Activated T-helper 1 cell treated with anti-CD3 and anti-CD28 coated beads, Interleukin-12 subunit alpha, Interleukin-12 subunit beta, Interleukin-2, Interleukin-4 antibody, amounts not matched to agents 30 ng/mL and 10 ng/mL and 1 ng/mL, durations not matched to agents 14 hours and 24 hours and 36 hours (primary cell): ENCODE measurements at regions not wholly inside any gene's neighbourhood (a gene's known extent, or its start where the extent isn't known, plus 50 kb on each side); places are given as distances from the start of the nearest gene placed in this dataset.

ENCODE experiments used
- DNase-seq: peaks from one replicate; pipeline ENCODE4 v3.0.0; 2021; ENCODE audit warnings: low spot score
- H3K27ac Mint-ChIP-seq: one replicate; pipeline ENCODE4 v1.8.0; 2021; ENCODE audit warnings: mild to moderate bottlenecking, mixed read lengths
- H3K27me3 Mint-ChIP-seq: one replicate; pipeline ENCODE4 v1.8.0; 2022; ENCODE audit warnings: mild to moderate bottlenecking, moderate library complexity, mixed read lengths; ENCODE audit not compliant: insufficient read depth
- H3K36me3 Mint-ChIP-seq: one replicate; pipeline ENCODE4 v1.8.0; 2021; ENCODE audit warnings: low read depth, mixed read lengths
- H3K4me1 Mint-ChIP-seq: one replicate; pipeline ENCODE4 v1.8.0; 2021; ENCODE audit warnings: low read depth, mixed read lengths
- H3K4me3 Mint-ChIP-seq: one replicate; pipeline ENCODE4 v1.8.0; 2021; ENCODE audit warnings: mild to moderate bottlenecking, moderate library complexity, mixed read lengths
- H3K9me3 Mint-ChIP-seq: one replicate; pipeline ENCODE4 v1.8.0; 2021; ENCODE audit warnings: mixed read lengths
- intact Hi-C: fragments of 100-400 bp; cut with micrococcal nuclease; formaldehyde crosslinking; loops from one replicate; pipeline ENCODE4 v1.15.1; 2024

DNA sequence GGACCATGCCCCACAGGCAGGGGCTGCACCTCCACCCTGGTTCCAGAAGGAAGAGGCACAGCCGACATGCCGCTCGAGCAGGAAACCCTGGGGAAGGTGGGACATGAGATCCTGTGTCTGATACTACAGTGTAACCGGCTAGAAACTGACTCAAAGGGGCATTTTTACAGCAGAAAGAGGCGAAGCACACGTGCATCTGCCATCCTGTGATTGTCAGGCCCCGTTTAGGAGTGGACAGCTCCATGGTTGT, 62.7 kb downstream of the SIK1 start:
- Mint-ChIP-seq H3K27me3 (peaks cover 5% of the 10 kb centered on the region), H3K27ac (no peak overlapping the region), H3K36me3 (no peaks in the 10 kb centered on the region), H3K4me3 (no peak overlapping the region), H3K4me1 (peaks cover 24% of the 10 kb centered on the region), H3K9me3 (no peaks in the 10 kb centered on the region)
- intact Hi-C loops, result loop anchor here (10.0 kb wide), 1 partner anchor 281 kb away; no protein-coding TSS in a partner anchor
- no peak for DNase-seq

GRCh38 chr21:43363506-43364260, 63.2 kb downstream of the SIK1 start:
- H3K36me3 Mint-ChIP-seq, result no peaks in the 10 kb centered on the region
- no peak overlapping the region for H3K27ac Mint-ChIP-seq
- H3K4me3 Mint-ChIP-seq, result no peak overlapping the region
- no peaks in the 10 kb centered on the region for H3K9me3 Mint-ChIP-seq
- intact Hi-C loops, result loop anchor here (10.0 kb wide), 1 partner anchor 281 kb away; no protein-coding TSS in a partner anchor
- peaks cover 5% of the 10 kb centered on the region for H3K27me3 Mint-ChIP-seq
- H3K4me1 Mint-ChIP-seq, result peaks cover 24% of the 10 kb centered on the region
- DNase-seq, result no peak

DNA sequence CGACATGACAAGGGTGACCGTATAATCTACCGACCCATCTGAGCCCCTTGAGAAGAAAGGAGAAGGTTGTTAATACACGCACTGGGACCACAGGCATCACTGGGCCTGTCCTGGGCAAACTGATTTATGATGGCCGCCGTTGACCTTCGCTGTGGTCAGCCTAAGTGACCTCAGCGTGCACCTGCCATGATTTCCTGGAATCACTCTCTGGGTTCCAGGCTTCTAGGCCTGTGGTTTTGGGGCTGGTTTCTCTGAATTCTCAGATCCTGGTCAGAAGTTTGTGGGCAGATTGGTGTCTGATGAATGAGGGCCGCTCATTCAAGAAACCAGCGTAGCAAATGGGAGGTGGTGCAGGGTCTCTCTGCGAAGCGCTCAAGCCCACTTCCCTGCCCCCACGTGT, 64.0 kb downstream of the SIK1 start:
- no peak for DNase-seq
- Mint-ChIP-seq H3K27me3 (peaks cover 5% of the 10 kb centered on the region), H3K9me3 (no peaks in the 10 kb centered on the region), H3K4me1 (peaks cover 24% of the 10 kb centered on the region), H3K4me3 (peak overlapping the region; percentile 83), H3K36me3 (no peaks in the 10 kb centered on the region), H3K27ac (peak overlapping the region; percentile 91)
- intact Hi-C loops, result loop anchor here (10.0 kb wide), 1 partner anchor 282 kb away; no protein-coding TSS in a partner anchor

DNA sequence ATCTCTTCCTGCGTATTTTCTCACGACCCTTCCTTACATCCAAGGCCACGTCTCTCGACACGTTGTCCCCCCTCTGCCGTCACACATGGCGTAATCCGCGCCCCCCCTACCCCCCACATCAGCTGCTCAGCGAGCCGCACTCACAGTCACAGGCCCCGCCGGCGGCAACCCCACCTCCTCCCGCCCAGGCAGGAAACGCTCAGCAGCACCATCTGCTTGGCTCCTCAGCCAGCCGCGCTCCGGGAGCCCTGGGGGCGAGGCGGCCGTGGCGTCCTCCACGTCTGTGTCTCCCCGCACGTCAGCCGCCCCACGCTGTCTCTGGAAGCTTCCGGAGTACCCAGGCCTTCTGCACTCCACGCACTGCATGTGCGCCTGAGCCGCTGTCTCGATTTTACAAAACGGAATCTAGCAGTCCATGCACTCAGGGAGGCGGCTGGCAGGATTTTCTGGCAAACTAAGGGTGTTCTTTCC, 64.6 kb downstream of the SIK1 start:
- Mint-ChIP-seq H3K9me3 (no peaks in the 10 kb centered on the region), H3K27ac (peak overlapping the region; percentile 91), H3K4me1 (peaks cover 24% of the 10 kb centered on the region), H3K4me3 (peak overlapping the region; percentile 83), H3K27me3 (peaks cover 5% of the 10 kb centered on the region), H3K36me3 (no peaks in the 10 kb centered on the region)
- intact Hi-C loops, result loop anchor here (10.0 kb wide), 1 partner anchor 282 kb away; no protein-coding TSS in a partner anchor
- peak; percentile 73 for DNase-seq

- intact Hi-C loops, result loop anchor here (10.0 kb wide), 1 partner anchor 283 kb away; no protein-coding TSS in a partner anchor
Measured at GRCh38 chr21:43361493-43362296, 65.2 kb downstream of the SIK1 start.

DNA sequence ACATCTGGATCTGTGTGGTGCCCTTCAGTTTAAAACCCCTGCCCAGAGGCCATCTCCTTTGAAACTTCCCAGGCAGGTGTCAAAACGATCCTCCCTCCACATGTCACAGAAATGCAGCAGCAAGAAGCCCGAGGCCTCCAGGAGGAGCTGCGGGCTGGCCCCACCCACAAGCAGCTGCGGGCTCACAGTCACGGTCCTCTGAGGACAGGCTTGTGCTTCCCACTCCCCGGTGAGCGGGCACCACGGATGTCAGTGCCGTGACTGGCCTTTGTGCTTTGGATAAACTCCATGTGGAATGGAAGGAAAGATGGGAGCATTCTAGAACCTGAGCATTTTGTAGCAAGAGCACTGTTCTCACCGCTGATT, 65.8 kb downstream of the SIK1 start:
- peak overlapping the region; percentile 83 for H3K4me3 Mint-ChIP-seq
- intact Hi-C loops, result loop anchor here (10.0 kb wide), 1 partner anchor 284 kb away; no protein-coding TSS in a partner anchor
- peaks cover 3% of the 10 kb centered on the region for H3K27me3 Mint-ChIP-seq
- H3K9me3 Mint-ChIP-seq, result no peaks in the 10 kb centered on the region
- peaks cover 24% of the 10 kb centered on the region for H3K4me1 Mint-ChIP-seq
- H3K27ac Mint-ChIP-seq, result peak overlapping the region; percentile 91
- DNase-seq, result peak; percentile 13
- no peaks in the 10 kb centered on the region for H3K36me3 Mint-ChIP-seq

More at GRCh38 chr21:43361493-43362296, 65.2 kb downstream of the SIK1 start:
- H3K4me1 Mint-ChIP-seq, result peaks cover 24% of the 10 kb centered on the region
- peak overlapping the region; percentile 91 for H3K27ac Mint-ChIP-seq
- peak; percentile 31 for DNase-seq
- peak overlapping the region; percentile 83 for H3K4me3 Mint-ChIP-seq
- H3K9me3 Mint-ChIP-seq, result no peaks in the 10 kb centered on the region
- peaks cover 3% of the 10 kb centered on the region for H3K27me3 Mint-ChIP-seq
- no peaks in the 10 kb centered on the region for H3K36me3 Mint-ChIP-seq

DNA sequence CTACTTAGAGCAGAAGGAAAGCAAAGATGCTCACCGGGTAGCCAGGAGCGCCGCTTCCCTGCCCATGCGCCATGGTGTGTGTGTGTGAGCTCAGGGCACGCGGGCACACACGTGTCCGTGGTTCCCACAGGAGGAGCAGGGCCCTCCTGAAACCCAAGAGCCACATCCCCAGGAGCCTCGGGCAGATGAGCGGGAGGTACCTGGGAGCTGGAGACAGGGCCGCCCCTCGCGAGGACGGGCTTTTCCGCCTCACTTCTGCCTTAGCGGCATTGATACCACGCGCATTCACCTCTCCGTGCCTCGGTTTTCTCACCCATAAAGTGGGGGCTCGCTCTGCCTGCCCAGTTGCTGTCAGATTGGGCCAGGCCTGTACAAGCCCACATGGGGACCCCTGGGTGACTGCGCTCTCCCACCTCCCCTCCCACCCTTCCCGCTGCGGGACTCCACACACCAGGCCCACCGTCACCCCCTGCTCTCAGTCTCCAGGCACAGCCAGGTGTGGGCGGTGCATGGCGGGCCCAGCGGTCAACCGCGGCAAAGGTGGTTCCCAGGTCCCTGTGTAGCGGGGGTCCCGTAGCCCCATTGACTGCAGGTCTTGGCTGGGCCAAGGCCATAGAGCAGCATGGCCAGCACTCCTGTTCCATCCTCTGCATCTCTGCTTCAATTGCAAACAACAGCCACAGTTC, 66.3 kb downstream of the SIK1 start:
- peaks cover 24% of the 10 kb centered on the region for H3K4me1 Mint-ChIP-seq
- H3K27ac Mint-ChIP-seq, result no peak overlapping the region
- DNase-seq, result no peak
- H3K27me3 Mint-ChIP-seq, result no peaks in the 10 kb centered on the region
- H3K36me3 Mint-ChIP-seq, result no peaks in the 10 kb centered on the region
- no peaks in the 10 kb centered on the region for H3K9me3 Mint-ChIP-seq
- peak overlapping the region; percentile 83 for H3K4me3 Mint-ChIP-seq
- intact Hi-C loops, result loop anchor here (10.0 kb wide), 1 partner anchor 284 kb away; no protein-coding TSS in a partner anchor

- intact Hi-C loops, result no loop called here
- DNase-seq, result no peak
- Mint-ChIP-seq H3K4me1 (peaks cover 24% of the 10 kb centered on the region), H3K9me3 (no peaks in the 10 kb centered on the region), H3K36me3 (no peaks in the 10 kb centered on the region), H3K27ac (no peak overlapping the region), H3K27me3 (no peaks in the 10 kb centered on the region), H3K4me3 (no peak overlapping the region)
Measured at GRCh38 chr21:43358940-43359822, 67.8 kb downstream of the SIK1 start.

DNA sequence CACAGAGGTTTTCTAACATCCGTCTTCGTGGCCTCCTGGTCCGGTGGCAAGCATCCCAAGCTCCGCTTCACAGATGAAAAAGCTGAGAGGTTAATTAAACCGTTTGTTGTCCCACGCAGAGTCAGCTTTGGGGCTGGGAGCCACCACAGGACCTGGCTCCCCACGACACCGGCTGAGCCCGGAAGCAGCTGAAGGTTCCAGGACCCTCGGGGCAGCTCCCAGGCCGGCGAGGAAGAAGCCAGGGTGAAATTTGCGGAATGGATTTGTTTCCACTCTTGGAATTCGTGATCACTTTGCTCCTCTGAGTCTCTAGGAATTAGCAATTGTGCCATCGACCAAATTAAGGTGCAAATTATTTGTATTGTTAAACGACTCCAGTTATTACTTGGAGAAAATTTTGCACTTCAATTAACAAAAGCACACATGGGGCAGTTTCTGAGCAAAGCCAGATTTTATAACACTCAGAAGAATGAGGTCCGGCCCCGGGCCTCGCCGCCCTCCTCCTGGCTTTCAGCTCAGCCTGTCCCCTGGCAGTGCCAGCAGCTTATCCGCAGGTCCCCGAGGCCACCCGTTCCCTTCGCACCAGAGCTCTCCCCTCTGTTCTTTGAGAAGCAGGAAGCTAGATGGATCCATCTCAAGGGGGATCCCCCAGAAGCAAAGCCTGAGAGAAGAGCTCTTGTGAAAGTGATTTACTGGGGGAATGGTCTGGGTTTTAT, 69.1 kb downstream of the SIK1 start:
- Mint-ChIP-seq H3K9me3 (no peaks in the 10 kb centered on the region), H3K27ac (no peak overlapping the region), H3K27me3 (no peaks in the 10 kb centered on the region), H3K36me3 (no peaks in the 10 kb centered on the region), H3K4me3 (no peak overlapping the region), H3K4me1 (peaks cover 25% of the 10 kb centered on the region)
- intact Hi-C loops, result no loop called here
- no peak for DNase-seq

GRCh38 chr21:43355925-43356289, 71.0 kb downstream of the SIK1 start:
- H3K4me3 Mint-ChIP-seq, result no peak overlapping the region
- H3K4me1 Mint-ChIP-seq, result peaks cover 17% of the 10 kb centered on the region
- intact Hi-C loops, result no loop called here
- H3K27ac Mint-ChIP-seq, result no peak overlapping the region
- no peaks in the 10 kb centered on the region for H3K27me3 Mint-ChIP-seq
- no peaks in the 10 kb centered on the region for H3K36me3 Mint-ChIP-seq
- no peaks in the 10 kb centered on the region for H3K9me3 Mint-ChIP-seq
- no peak for DNase-seq

GRCh38 chr21:43355266-43355924, 71.5 kb downstream of the SIK1 start:
- no peaks in the 10 kb centered on the region for H3K27me3 Mint-ChIP-seq
- intact Hi-C loops, result no loop called here
- H3K36me3 Mint-ChIP-seq, result no peaks in the 10 kb centered on the region
- peaks cover 16% of the 10 kb centered on the region for H3K4me1 Mint-ChIP-seq
- DNase-seq, result no peak
- no peak overlapping the region for H3K4me3 Mint-ChIP-seq
- no peaks in the 10 kb centered on the region for H3K9me3 Mint-ChIP-seq
- H3K27ac Mint-ChIP-seq, result no peak overlapping the region
